PC-3 (cell line): ENCODE measurements at regions not wholly inside any gene's neighbourhood (a gene's known extent, or its start where the extent isn't known, plus 50 kb on each side); places are given as distances from the start of the nearest gene placed in this dataset.

Experiments used
- ATAC-seq: fragments of 200-7000 bp; cut with Tn5 transposase; 2 replicates; pipeline ENCODE4 v1.9.1; 2020; ENCODE audit warnings: mild to moderate bottlenecking, moderate library complexity
- BruUV-seq: library from RNA; stranded (reverse); fragments of 400-500 nt; replicated peaks from 2 replicates; lab custom pipeline; 2021; lab: Mats Ljungman, UMichigan
- CTCF ChIA-PET: fragments of 300-600 bp; sonication (Branson Sonifier 250); formaldehyde crosslinking; loops from one replicate; lab custom pipeline; 2022; ENCODE audit warnings: antibody characterized with exemption; lab: Charles Lee
- POLR2A ChIA-PET: fragments of 300-600 bp; sonication (Branson Sonifier 250); formaldehyde crosslinking; loops from one replicate; lab custom pipeline; 2022; ENCODE audit warnings: antibody characterized with exemption; ENCODE audit not compliant: unreplicated experiment; lab: Charles Lee
- DNase-seq: peaks from one replicate; pipeline ENCODE4 v3.0.0-alpha.2; 2015
- H2AFZ ChIP-seq: fragments of 300-600 bp; sonication (generic); 2 replicates; pipeline ENCODE4 v1.6.0; 2016; ENCODE audit warnings: antibody characterized with exemption, low read length
- H3F3A ChIP-seq: fragments of 300-600 bp; sonication (generic); one replicate; pipeline ENCODE4 v1.6.0; 2017; ENCODE audit warnings: antibody characterized with exemption, low read length, control low read depth, mild to moderate bottlenecking; ENCODE audit not compliant: unreplicated experiment
- H3K27ac ChIP-seq: fragments of 300-600 bp; sonication (generic); 2 replicates; pipeline ENCODE4 v1.5.1; 2016; ENCODE audit warnings: mild to moderate bottlenecking, low read length
- H3K27me3 ChIP-seq: fragments of 300-600 bp; sonication (generic); 2 replicates; pipeline ENCODE4 v1.6.1; 2016; ENCODE audit warnings: low read length, mixed read lengths
- H3K36me3 ChIP-seq: fragments of 300-600 bp; sonication (generic); 2 replicates; pipeline ENCODE4 v1.6.1; 2016; ENCODE audit warnings: low read depth, mixed run types, low read length, mixed read lengths
- H3K4me1 ChIP-seq: fragments of 300-600 bp; sonication (generic); 2 replicates; pipeline ENCODE4 v1.5.1; 2016; ENCODE audit warnings: low read length; ENCODE audit not compliant: insufficient read depth
- H3K4me2 ChIP-seq: fragments of 300-600 bp; sonication (generic); 2 replicates; pipeline ENCODE4 v1.6.0; 2016; ENCODE audit warnings: low read length
- H3K4me3 ChIP-seq: fragments of 300-600 bp; sonication (generic); 2 replicates; pipeline ENCODE4 v1.5.1; 2016; ENCODE audit warnings: mild to moderate bottlenecking, low read length, mixed read lengths
- H3K79me2 ChIP-seq: fragments of 300-600 bp; sonication (generic); 2 replicates; pipeline ENCODE4 v1.6.1; 2017; ENCODE audit warnings: low read length, mixed read lengths
- H3K9ac ChIP-seq: fragments of 300-600 bp; sonication (generic); 2 replicates; pipeline ENCODE4 v1.6.0; 2016; ENCODE audit warnings: mild to moderate bottlenecking, low read length
- H3K9me2 ChIP-seq: fragments of 300-600 bp; sonication (generic); replicated peaks from 2 replicates; pipeline ENCODE4 v1.6.1; 2016; ENCODE audit warnings: mixed run types, low read length, mixed read lengths
- H3K9me3 ChIP-seq: fragments of 300-600 bp; sonication (generic); 2 replicates; pipeline ENCODE4 v1.6.1; 2016; ENCODE audit warnings: low read length, mixed read lengths
- H4K20me1 ChIP-seq: fragments of 300-600 bp; sonication (generic); 2 replicates; pipeline ENCODE4 v1.6.1; 2016; ENCODE audit warnings: low read length, mixed read lengths
- EZH2 ChIP-seq: fragments of 300-600 bp; sonication (generic); IDR thresholded peaks from one replicate; pipeline ENCODE4 v1.6.1; 2017; ENCODE audit warnings: antibody characterized with exemption, mild to moderate bottlenecking, low read length; ENCODE audit not compliant: unreplicated experiment
- EZH2phosphoT487 ChIP-seq: fragments of 300-600 bp; sonication (generic); IDR thresholded peaks from 2 replicates; pipeline ENCODE4 v1.6.1; 2018; ENCODE audit warnings: mild to moderate bottlenecking, antibody characterized with exemption, low read length, borderline replicate concordance
- intact Hi-C: fragments of 100-400 bp; cut with micrococcal nuclease; formaldehyde crosslinking; loops from 2 replicates; pipeline ENCODE4 v1.9.0; 2023
- TF ChIP-seq, protein P1 (sequence below): fragments of 300-600 bp; sonication (generic); conservative IDR thresholded peaks from 2 replicates; pipeline ENCODE4 v1.5.1; 2017; ENCODE audit warnings: antibody characterized with exemption, low read depth, mild to moderate bottlenecking, low read length

DNA sequence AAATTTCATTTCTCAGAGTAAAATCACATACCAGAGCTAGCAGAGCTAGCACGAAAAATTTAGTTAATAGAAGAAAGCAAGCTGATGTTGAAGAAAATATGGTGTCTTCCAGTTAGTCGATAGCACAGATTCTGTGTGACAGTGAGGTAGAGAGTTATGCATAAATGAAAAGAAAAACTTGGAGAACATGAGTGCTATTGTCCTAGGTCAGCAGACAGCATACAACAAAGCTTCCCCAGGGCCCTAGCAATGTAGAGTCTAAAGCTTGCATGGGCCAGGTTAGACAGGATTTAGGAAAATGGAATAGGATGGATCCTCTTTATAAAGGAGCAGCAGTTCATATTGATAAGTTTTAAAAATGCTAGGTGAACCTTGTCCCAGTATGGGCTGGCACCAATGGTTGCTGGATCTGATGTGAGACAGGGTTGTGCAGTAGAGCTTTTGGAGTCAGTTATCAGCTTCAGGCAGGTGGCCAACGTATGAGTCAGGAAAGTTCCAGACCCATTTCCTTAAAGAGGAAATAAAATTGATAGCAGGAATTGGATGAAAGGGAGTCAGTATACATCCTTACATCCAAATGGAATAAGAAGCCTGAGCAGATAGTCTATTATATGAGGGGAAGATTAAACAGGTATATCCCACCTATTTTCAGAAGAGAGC is 277.2 kb downstream of the FRK start:
- Histone ChIP-seq H3K79me2 (no peaks in the 10 kb centered on the region), H3K36me3 (no peaks in the 10 kb centered on the region), H3K9ac (no peak overlapping the region), H3F3A (no peaks in the 10 kb centered on the region), H3K4me1 (no peaks in the 10 kb centered on the region), H3K4me2 (no peak overlapping the region), H3K27me3 (no peaks in the 10 kb centered on the region; the same call in 1 of the 2 replicates), H3K27ac (no peak overlapping the region), H3K4me3 (no peak overlapping the region), H3K9me2 (no peaks in the 10 kb centered on the region), H3K9me3 (no peaks in the 10 kb centered on the region), H2AFZ (no peak overlapping the region), H4K20me1 (no peaks in the 10 kb centered on the region)
- TF ChIP-seq EZH2phosphoT487: no peak
- TF ChIP-seq EZH2: no peak
- TF ChIP-seq, protein P1, sequence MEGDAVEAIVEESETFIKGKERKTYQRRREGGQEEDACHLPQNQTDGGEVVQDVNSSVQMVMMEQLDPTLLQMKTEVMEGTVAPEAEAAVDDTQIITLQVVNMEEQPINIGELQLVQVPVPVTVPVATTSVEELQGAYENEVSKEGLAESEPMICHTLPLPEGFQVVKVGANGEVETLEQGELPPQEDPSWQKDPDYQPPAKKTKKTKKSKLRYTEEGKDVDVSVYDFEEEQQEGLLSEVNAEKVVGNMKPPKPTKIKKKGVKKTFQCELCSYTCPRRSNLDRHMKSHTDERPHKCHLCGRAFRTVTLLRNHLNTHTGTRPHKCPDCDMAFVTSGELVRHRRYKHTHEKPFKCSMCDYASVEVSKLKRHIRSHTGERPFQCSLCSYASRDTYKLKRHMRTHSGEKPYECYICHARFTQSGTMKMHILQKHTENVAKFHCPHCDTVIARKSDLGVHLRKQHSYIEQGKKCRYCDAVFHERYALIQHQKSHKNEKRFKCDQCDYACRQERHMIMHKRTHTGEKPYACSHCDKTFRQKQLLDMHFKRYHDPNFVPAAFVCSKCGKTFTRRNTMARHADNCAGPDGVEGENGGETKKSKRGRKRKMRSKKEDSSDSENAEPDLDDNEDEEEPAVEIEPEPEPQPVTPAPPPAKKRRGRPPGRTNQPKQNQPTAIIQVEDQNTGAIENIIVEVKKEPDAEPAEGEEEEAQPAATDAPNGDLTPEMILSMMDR: no peak
- intact Hi-C loops: no loop called here
- ChIA-PET POLR2A (no interaction called here), CTCF (no interaction called here)
- DNase-seq: peak; percentile 43
- ATAC-seq: no peak
- BruUV-seq: no TSS peak

GRCh38 chr6:115782612-115783011 is 278.1 kb downstream of the FRK start:
- H3K9ac ChIP-seq: no peak overlapping the region
- intact Hi-C loops: no loop called here
- ATAC-seq (no peak), DNase-seq (no peak)
- no peaks in the 10 kb centered on the region for H3F3A ChIP-seq
- BruUV-seq: no TSS peak
- H3K27ac ChIP-seq: no peak overlapping the region
- H3K9me2 ChIP-seq: no peaks in the 10 kb centered on the region
- CTCF ChIA-PET: no interaction called here
- H3K27me3 ChIP-seq: no peaks in the 10 kb centered on the region
- TF ChIP-seq EZH2 (no peak), EZH2phosphoT487 (no peak)
- H3K36me3 ChIP-seq: no peaks in the 10 kb centered on the region
- H3K4me2 ChIP-seq: no peak overlapping the region
- no peaks in the 10 kb centered on the region for H4K20me1 ChIP-seq
- H2AFZ ChIP-seq: no peak overlapping the region
- H3K4me3 ChIP-seq: no peak overlapping the region
- POLR2A ChIA-PET: no interaction called here
- H3K79me2 ChIP-seq: no peaks in the 10 kb centered on the region
- no peaks in the 10 kb centered on the region for H3K9me3 ChIP-seq
- no peaks in the 10 kb centered on the region for H3K4me1 ChIP-seq

DNA sequence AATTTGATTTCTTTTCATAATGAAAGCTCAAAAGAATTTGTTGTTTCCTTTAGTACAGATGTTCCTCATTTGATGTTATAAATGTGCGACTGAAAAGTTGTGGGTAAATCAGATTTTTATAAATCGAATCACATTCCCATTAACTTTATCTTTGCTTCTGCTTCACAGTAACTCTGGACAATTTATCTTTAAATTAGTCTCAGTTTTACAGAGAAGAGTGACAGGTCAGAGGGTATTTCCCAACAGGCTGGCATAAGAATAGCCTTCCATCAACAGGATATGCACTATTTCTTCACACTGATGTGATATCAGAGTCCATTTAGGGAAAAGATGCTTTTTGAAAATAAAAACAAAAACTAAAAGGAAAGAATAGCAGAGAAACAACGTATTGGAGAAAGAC is 286.9 kb downstream of the FRK start:
- Histone ChIP-seq H3K27me3 (no peaks in the 10 kb centered on the region), H3K9me2 (no peaks in the 10 kb centered on the region), H3K4me1 (no peaks in the 10 kb centered on the region), H3K36me3 (no peaks in the 10 kb centered on the region), H4K20me1 (no peaks in the 10 kb centered on the region), H3K4me3 (no peak overlapping the region), H3F3A (no peaks in the 10 kb centered on the region), H3K79me2 (no peaks in the 10 kb centered on the region), H3K9ac (no peak overlapping the region), H3K9me3 (no peaks in the 10 kb centered on the region), H3K4me2 (no peak overlapping the region), H2AFZ (no peak overlapping the region), H3K27ac (no peak overlapping the region)
- TF ChIP-seq EZH2 (no peak), EZH2phosphoT487 (no peak)
- TF ChIP-seq, protein P1: no peak
- CTCF ChIA-PET: no interaction called here
- ATAC-seq (no peak), DNase-seq (no peak)
- intact Hi-C loops: no loop called here
- POLR2A ChIA-PET: no interaction called here
- no TSS peak for BruUV-seq
